ENCODE measurements at regions not wholly inside any gene's neighbourhood (a gene's known extent, or its start where the extent isn't known, plus 50 kb on each side); places are given as distances from the start of the nearest gene placed in this dataset.

GRCh38 chr10:16120563-16120962 lies 260.3 kb upstream of the MINDY3 start (continued):
- TF ChIP-seq, protein P1, sequence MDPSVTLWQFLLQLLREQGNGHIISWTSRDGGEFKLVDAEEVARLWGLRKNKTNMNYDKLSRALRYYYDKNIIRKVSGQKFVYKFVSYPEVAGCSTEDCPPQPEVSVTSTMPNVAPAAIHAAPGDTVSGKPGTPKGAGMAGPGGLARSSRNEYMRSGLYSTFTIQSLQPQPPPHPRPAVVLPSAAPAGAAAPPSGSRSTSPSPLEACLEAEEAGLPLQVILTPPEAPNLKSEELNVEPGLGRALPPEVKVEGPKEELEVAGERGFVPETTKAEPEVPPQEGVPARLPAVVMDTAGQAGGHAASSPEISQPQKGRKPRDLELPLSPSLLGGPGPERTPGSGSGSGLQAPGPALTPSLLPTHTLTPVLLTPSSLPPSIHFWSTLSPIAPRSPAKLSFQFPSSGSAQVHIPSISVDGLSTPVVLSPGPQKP (IDR thresholded peaks at IDR 0.05; ENCODE audit: low read depth, low read length): no peak
- no peak for TF ChIP-seq HMGXB4 (CRISPR knock-in tag; IDR thresholded peaks at IDR 0.05; ENCODE audit: borderline replicate concordance)

DNA sequence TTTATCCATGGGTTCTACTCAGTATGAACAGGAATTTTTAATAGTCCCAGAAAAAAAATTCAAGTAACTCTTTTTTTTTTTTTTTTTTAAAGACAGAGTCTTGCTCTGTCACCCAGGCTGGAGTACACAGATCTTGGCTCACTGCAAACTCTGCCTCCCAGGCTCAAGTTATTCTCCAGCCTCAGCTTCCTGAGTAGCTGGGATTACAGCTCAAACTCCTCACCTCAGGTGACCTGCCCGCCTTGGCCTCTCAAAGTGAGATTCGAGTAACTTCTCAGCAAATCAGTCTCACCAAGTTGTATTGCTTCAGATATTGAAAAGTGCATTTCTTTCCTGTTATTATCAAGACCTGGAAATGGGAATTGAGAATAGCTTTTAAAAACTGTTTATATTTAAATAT lies 281.2 kb upstream of the MINDY3 start:
- Histone ChIP-seq H3K27ac (no peak overlapping the region), H3K4me2 (no peak overlapping the region), H3K4me3 (no peak overlapping the region), H3K4me1 (no peaks in the 10 kb centered on the region), H3K9me3 (no peaks in the 10 kb centered on the region)
- FAIRE-seq (no peak), ATAC-seq (no peak), DNase-seq (ENCODE audit: low read depth in 1 of 2, low spot score in 1 of 2) (no peak)
- ChIA-PET CTCF (interaction anchor here (0.6 to 1.1 kb wide), 3 partner anchors 92 to 636 kb away, joined by 3 to 4 read pairs (median 3); no protein-coding TSS in a partner anchor), POLR2A (no interaction called here)
- WGBS (ENCODE audit: missing lambda C conversion rate): 27% methylated on average over 2 of the region's 2 CpGs
- TF ChIP-seq HOXA7 (CRISPR knock-in tag; IDR thresholded peaks at IDR 0.05) (no peak), CHD4 (IDR thresholded peaks at IDR 0.05; ENCODE audit: borderline replicate concordance) (no peak), FOXS1 (CRISPR knock-in tag; IDR thresholded peaks at IDR 0.05) (no peak)

DNA sequence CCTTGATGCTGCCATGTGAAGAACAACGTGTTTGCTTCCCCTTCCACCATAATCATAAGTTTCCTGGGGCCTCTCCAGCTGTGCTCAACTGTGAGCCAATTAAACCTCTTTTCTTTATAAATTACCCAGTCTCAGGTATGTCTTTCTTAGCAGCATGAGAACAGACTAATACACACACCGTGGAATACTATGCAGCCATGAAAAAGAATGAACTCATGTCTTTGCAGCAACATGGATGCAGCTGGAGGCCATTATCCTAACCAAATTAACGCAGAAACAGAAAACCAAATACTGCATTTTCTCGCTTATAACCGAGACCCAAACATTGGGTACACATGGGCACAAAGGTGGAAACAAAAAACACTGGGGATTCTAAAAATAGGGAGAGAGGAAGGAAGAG lies 286.7 kb upstream of the MINDY3 start:
- no peak overlapping the region for H3K4me2 ChIP-seq
- H3K4me1 ChIP-seq: no peaks in the 10 kb centered on the region
- TF ChIP-seq NR3C1 (IDR thresholded peaks at IDR 0.05) (no peak), E2F6 (IDR thresholded peaks at IDR 0.05; ENCODE audit: borderline replicate concordance, low read depth) (no peak), POLR2A (IDR thresholded peaks at IDR 0.05; ENCODE audit: low read length) (no peak), KDM1A (IDR thresholded peaks at IDR 0.05; ENCODE audit: low read depth) (no peak), CHD4 (IDR thresholded peaks at IDR 0.05; ENCODE audit: borderline replicate concordance) (no peak), CBX8 (IDR thresholded peaks at IDR 0.05) (no peak), EHMT2 (IDR thresholded peaks at IDR 0.05; ENCODE audit: low read depth) (no peak), ZC3H11A (IDR thresholded peaks at IDR 0.05) (no peak), CEBPB (IDR thresholded peaks at IDR 0.05) (no peak), SMC3 (IDR thresholded peaks at IDR 0.05) (no peak), MAFK (IDR thresholded peaks at IDR 0.05; ENCODE audit: partially characterized antibody) (no peak), RFX5 (IDR thresholded peaks at IDR 0.05) (no peak)
- TF ChIP-seq, protein P2, sequence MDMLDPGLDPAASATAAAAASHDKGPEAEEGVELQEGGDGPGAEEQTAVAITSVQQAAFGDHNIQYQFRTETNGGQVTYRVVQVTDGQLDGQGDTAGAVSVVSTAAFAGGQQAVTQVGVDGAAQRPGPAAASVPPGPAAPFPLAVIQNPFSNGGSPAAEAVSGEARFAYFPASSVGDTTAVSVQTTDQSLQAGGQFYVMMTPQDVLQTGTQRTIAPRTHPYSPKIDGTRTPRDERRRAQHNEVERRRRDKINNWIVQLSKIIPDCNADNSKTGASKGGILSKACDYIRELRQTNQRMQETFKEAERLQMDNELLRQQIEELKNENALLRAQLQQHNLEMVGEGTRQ (IDR thresholded peaks at IDR 0.05): no peak
- WGBS (ENCODE audit: missing lambda C conversion rate): 3% methylated on average over 5 of the region's 5 CpGs
- no peak for DNase-seq (ENCODE audit: low read depth in 1 of 2, low spot score in 1 of 2)
- no peak for FAIRE-seq
- no peak for ATAC-seq
- POLR2A ChIA-PET: no interaction called here
- no peak overlapping the region for H3K4me3 ChIP-seq
- no peak overlapping the region for H3K27ac ChIP-seq
- CTCF ChIA-PET: no interaction called here
- no peaks in the 10 kb centered on the region; the same call in 2 of the 3 replicates for H3K9me3 ChIP-seq

DNA sequence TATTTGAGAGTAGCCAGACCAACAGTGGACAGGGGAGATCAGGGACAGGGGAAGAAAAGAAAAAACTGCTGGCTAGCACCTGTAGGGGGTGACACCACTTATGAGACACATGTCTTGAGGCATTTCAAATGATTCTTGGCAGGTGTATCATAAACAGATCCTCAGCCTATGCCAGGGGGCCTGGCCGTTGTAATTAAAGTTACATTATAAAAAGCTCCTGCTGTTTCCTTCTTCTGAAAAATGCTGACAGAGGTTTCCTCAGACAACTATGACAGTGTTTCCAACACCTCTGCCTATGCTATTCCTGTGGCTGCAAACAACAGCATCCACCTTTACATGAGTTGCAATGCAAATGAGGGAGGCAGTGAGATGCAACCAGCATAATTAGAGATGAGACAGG lies 281.0 kb upstream of the PTER start:
- TF ChIP-seq RAD21 (conservative IDR thresholded peaks at IDR 0.05 in 1 of 2, IDR thresholded peaks at IDR 0.05 in 1 of 2) (no peak), MAFK (IDR thresholded peaks at IDR 0.05; ENCODE audit: partially characterized antibody) (peak; percentile 48), ZC3H11A (IDR thresholded peaks at IDR 0.05) (no peak)
- no peaks in the 10 kb centered on the region for H3K9me3 ChIP-seq
- no peak overlapping the region for H3K4me3 ChIP-seq
- no peak overlapping the region for H3K27ac ChIP-seq
- POLR2A ChIA-PET: no interaction called here
- no peaks in the 10 kb centered on the region for H3K4me1 ChIP-seq
- ATAC-seq: no peak
- FAIRE-seq: no peak
- CTCF ChIA-PET: no interaction called here
- H3K4me2 ChIP-seq: no peak overlapping the region
- no peak for DNase-seq (ENCODE audit: low read depth in 1 of 2, low spot score in 1 of 2)
- whole genome bisulfite sequencing (ENCODE audit: missing lambda C conversion rate): 60% methylated on average over 1 of the region's 1 CpG

Measured in A549 (cell line).